Naive B cell (primary cell): ENCODE measurements at regions not wholly inside any gene's neighbourhood (a gene's known extent, or its start where the extent isn't known, plus 50 kb on each side); places are given as distances from the start of the nearest gene placed in this dataset.

ENCODE experiments used
- ATAC-seq, 2 donors: fragments of 150-1000 bp; cut with Tn5 transposase; 2 replicates each; pipeline ENCODE4 v1.10.0; 2021; ENCODE audit warnings: low read depth in 2 of 2, mild to moderate bottlenecking in 2 of 2, moderate library complexity in 2 of 2
- DNase-seq: peaks from one replicate; pipeline ENCODE4 v3.0.0; 2022
- H3K27ac Mint-ChIP-seq, 6 donors: one replicate each; pipeline ENCODE4 v1.8.0; 2020 to 2022; ENCODE audit warnings: mild to moderate bottlenecking in 6 of 6, mixed read lengths in 6 of 6, moderate library complexity in 5 of 6, inconsistent platforms in 2 of 6
- H3K27me3 Mint-ChIP-seq, 3 donors: one replicate each; pipeline ENCODE4 v1.8.0; 2021 to 2022; ENCODE audit warnings: mixed read lengths in 3 of 3, mild to moderate bottlenecking in 1 of 3
- H3K36me3 Mint-ChIP-seq, 2 donors: one replicate each; pipeline ENCODE4 v1.8.0; 2020 to 2022; ENCODE audit warnings: mixed read lengths in 2 of 2, inconsistent platforms in 1 of 2, mild to moderate bottlenecking in 1 of 2
- H3K4me1 Mint-ChIP-seq, 3 donors: one replicate each; pipeline ENCODE4 v1.8.0; 2020 to 2022; ENCODE audit warnings: mixed read lengths in 3 of 3, inconsistent platforms in 1 of 3, mild to moderate bottlenecking in 1 of 3, moderate library complexity in 1 of 3
- H3K4me3 Mint-ChIP-seq, 8 donors: one replicate each; pipeline ENCODE4 v1.8.0; 2020 to 2022; ENCODE audit warnings: mild to moderate bottlenecking in 8 of 8, mixed read lengths in 8 of 8, moderate library complexity in 8 of 8, inconsistent platforms in 2 of 8
- H3K9me3 Mint-ChIP-seq, 7 donors: one replicate each; pipeline ENCODE4 v1.8.0; 2020 to 2022; ENCODE audit warnings: mixed read lengths in 7 of 7, mild to moderate bottlenecking in 5 of 7, inconsistent platforms in 2 of 7, moderate library complexity in 1 of 7

DNA sequence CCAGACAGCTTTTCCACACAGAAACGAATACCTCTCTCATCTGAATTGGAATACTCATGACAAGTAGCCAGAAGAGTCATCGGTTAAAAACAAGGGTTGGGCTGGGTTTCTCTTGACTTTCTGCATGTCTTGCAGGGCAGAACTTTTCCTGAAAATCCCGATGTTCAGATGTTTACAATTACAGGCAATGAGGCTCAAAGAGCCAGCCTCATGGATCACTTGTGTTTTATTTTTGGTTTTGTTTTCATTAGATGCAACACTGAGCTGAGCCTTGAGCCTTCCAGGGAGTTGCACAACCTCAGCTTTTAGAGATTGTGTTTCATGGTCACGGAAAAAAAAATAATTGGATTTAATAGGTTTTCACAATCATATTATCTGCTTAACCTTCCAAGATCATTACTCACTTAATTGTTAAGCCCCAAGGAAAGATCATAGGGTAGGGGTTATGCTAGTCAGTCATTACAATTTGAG lies 288.1 kb upstream of the PRDM1 start:
- H3K27me3 Mint-ChIP-seq: no peaks in the 10 kb centered on the region
- H3K27ac Mint-ChIP-seq: no peak overlapping the region
- H3K4me1 Mint-ChIP-seq: peaks cover 3 to 11% (median 5%) of the 10 kb centered on the region in 3 donors
- no peak for ATAC-seq
- H3K4me3 Mint-ChIP-seq: no peak overlapping the region
- H3K9me3 Mint-ChIP-seq: no peaks in the 10 kb centered on the region
- DNase-seq: no peak
- H3K36me3 Mint-ChIP-seq: no peaks in the 10 kb centered on the region

DNA sequence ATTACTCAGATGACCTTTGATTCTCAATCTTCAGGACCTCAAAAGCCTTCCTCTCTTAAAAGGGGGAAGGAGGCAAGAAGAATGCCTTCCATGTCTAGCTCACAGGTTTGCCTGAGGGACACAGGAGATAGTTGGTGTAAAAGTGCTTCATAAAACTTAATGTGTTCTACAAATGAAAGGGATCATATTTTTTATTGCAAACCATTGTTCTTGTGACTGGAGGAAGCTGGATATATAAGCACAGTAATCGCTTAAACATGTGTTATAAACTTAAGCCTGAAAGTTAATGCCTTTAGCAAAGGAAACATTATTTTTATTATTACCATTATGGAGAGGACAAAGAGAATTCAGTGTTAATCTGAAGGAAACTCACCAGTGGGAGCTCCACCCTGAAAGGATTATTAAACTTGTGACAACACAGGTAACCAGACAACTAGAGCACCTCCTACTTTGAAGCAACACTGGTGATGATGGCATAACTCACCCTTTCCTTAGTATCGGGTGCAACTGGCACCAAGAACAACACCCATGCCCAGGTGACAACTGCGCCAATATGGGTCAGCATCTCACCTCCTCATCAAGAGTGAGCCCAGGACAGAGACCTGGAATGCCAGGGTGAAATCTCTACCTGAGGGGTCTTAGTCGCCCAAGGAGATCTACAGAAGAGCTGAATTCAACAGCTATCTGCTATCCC lies 288.7 kb upstream of the PRDM1 start:
- H3K27me3 Mint-ChIP-seq: no peaks in the 10 kb centered on the region
- H3K4me3 Mint-ChIP-seq: no peak overlapping the region
- peaks cover 7 to 14% (median 9%) of the 10 kb centered on the region in 3 donors for H3K4me1 Mint-ChIP-seq

GRCh38 chr6:105795913-105796517 lies 290.1 kb upstream of the PRDM1 start:
- no peak for DNase-seq
- ATAC-seq: no peak
- peaks cover 7 to 23% (median 9%) of the 10 kb centered on the region in 3 donors for H3K4me1 Mint-ChIP-seq
- no peaks in the 10 kb centered on the region for H3K36me3 Mint-ChIP-seq
- no peak overlapping the region for H3K4me3 Mint-ChIP-seq
- no peaks in the 10 kb centered on the region for H3K9me3 Mint-ChIP-seq
- no peak overlapping the region for H3K27ac Mint-ChIP-seq
- no peaks in the 10 kb centered on the region for H3K27me3 Mint-ChIP-seq

More for the DNA sequence above, 288.7 kb upstream of the PRDM1 start:
- no peaks in the 10 kb centered on the region for H3K36me3 Mint-ChIP-seq
- H3K9me3 Mint-ChIP-seq: no peaks in the 10 kb centered on the region
- no peak overlapping the region for H3K27ac Mint-ChIP-seq
- DNase-seq: no peak
- no peak for ATAC-seq

DNA sequence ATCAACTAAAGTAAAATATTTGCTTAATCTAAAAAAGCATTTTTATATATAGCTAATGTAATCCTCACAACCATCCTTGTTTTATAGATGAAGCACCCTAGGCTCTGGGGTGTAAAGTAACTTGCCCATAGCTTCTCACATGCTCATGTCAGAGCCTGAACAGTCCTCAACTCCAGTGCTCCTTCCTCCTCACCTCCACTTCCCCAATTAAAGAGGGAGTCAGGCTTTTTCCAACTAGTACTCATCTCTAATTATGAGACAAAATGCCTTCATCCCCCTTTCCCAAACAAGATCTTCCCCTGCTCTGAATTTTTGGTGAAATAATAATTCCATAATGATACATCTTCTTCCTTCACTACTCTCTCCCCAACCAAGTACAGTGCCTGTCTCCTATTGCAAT lies 290.8 kb upstream of the PRDM1 start:
- no peak overlapping the region for H3K4me3 Mint-ChIP-seq
- no peaks in the 10 kb centered on the region for H3K27me3 Mint-ChIP-seq
- peaks cover 7 to 24% (median 9%) of the 10 kb centered on the region in 3 donors for H3K4me1 Mint-ChIP-seq
- H3K9me3 Mint-ChIP-seq: no peaks in the 10 kb centered on the region
- H3K27ac Mint-ChIP-seq: peak overlapping the region in 2 of 6 donors; percentile 10 to 35
- DNase-seq: no peak
- no peaks in the 10 kb centered on the region for H3K36me3 Mint-ChIP-seq
- ATAC-seq: no peak

DNA sequence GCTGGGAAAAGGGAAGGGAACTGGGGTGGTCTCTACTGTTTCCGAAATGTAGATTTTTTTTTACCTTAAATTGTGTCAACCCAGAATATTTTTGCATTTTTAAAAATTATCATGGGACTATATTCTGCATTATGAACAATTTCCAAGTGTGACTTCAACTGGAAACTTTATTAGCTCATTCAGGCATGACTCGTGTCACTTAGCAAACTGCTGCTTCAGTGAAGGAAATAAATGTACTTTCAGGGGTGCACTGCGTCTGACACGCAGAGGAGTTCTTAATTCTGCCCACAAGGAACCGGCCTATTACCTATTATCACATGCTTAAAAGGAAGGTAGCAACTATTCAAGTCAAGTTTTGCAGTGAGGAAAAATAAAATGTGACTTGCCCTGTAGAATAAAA lies 291.3 kb upstream of the PRDM1 start:
- DNase-seq (no peak), ATAC-seq (no peak)
- no peak overlapping the region for H3K4me3 Mint-ChIP-seq
- no peaks in the 10 kb centered on the region for H3K36me3 Mint-ChIP-seq
- H3K9me3 Mint-ChIP-seq: no peaks in the 10 kb centered on the region
- peaks cover 7 to 24% (median 9%) of the 10 kb centered on the region in 3 donors for H3K4me1 Mint-ChIP-seq
- H3K27me3 Mint-ChIP-seq: no peaks in the 10 kb centered on the region
- peak overlapping the region in 1 of 6 donors; percentile 51 for H3K27ac Mint-ChIP-seq

DNA sequence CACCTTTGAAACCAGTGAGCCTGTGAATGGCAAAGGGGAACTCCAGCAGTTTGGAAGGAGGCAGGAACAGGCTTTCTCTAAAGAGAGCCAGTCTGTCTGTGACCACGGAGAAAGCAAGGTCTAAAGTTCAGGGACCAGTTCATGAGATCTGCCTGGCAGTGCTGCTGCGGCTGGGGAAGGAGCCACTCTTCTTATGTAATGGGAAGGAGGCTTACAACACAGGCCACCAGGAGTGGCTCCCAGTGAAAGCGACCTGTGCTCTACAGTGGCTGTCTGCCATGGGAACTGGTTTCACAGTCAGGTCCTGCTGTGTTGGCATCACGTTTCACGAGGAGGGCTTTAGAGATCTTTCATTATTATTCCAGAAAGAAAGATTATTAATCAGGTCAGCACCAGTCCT lies 291.9 kb upstream of the PRDM1 start:
- H3K36me3 Mint-ChIP-seq: no peaks in the 10 kb centered on the region
- peaks cover 7 to 24% (median 9%) of the 10 kb centered on the region in 3 donors for H3K4me1 Mint-ChIP-seq
- DNase-seq (no peak), ATAC-seq (no peak)
- no peaks in the 10 kb centered on the region for H3K9me3 Mint-ChIP-seq
- H3K27me3 Mint-ChIP-seq: no peaks in the 10 kb centered on the region
- H3K27ac Mint-ChIP-seq: peak overlapping the region in 2 of 6 donors; percentile 21 to 80
- H3K4me3 Mint-ChIP-seq: no peak overlapping the region

DNA sequence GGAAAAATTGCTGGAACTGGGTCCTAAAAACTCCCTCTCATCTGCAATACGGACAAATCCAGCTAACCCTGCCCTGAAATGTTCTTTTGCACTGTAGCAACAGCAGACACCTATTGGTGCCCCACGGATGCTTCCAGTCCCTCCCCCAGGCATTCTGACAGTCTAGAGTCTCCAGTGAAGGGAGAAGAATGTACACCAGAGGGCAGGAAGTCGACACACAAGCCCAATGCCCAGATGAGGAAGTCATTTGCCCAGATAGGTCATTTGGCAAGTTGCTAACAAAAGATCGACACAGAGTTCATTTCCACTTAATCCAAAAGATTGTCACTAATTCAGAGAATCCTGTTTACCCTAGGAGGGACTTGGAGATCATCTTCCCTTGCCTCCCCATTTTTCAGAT lies 293.0 kb upstream of the PRDM1 start:
- Mint-ChIP-seq H3K27ac (no peak overlapping the region), H3K27me3 (no peaks in the 10 kb centered on the region), H3K9me3 (no peaks in the 10 kb centered on the region), H3K4me3 (peak overlapping the region in 1 of 8 donors; percentile 48), H3K4me1 (peaks cover 7 to 24% (median 9%) of the 10 kb centered on the region in 3 donors), H3K36me3 (no peaks in the 10 kb centered on the region)
- DNase-seq: peak; percentile 38
- peak; percentile 81 to 90 for ATAC-seq

GRCh38 chr6:105791583-105792318 lies 294.4 kb upstream of the PRDM1 start:
- ATAC-seq (no peak), DNase-seq (no peak)
- H3K36me3 Mint-ChIP-seq: no peaks in the 10 kb centered on the region
- peaks cover 7 to 24% (median 9%) of the 10 kb centered on the region in 3 donors for H3K4me1 Mint-ChIP-seq
- no peaks in the 10 kb centered on the region for H3K9me3 Mint-ChIP-seq
- no peaks in the 10 kb centered on the region for H3K27me3 Mint-ChIP-seq
- H3K4me3 Mint-ChIP-seq: no peak overlapping the region
- no peak overlapping the region for H3K27ac Mint-ChIP-seq

GRCh38 chr6:105791179-105791578 lies 295.0 kb upstream of the PRDM1 start:
- H3K4me1 Mint-ChIP-seq: peaks cover 7 to 24% (median 9%) of the 10 kb centered on the region in 3 donors
- no peak overlapping the region for H3K27ac Mint-ChIP-seq
- no peak for ATAC-seq

DNA sequence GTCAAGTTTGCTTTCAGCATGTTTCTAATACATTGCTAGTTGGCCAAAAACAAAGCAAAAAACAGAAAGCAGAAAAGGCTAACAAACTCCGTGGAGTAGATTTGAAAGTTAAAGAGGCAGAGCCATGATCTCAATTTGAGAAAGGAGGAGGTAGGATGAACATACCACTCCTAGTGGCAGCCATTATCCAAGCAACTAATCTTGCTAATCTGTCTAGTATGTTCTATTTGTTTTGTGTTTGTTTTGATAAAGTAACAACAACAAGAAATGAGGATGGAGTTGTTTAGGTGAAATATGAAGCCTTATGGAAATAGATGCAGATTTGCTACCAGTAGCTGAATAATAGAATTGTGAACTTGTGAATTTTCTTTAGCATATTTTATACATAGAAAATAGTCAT lies 295.5 kb upstream of the PRDM1 start:
- no peaks in the 10 kb centered on the region for H3K36me3 Mint-ChIP-seq
- no peak overlapping the region for H3K27ac Mint-ChIP-seq
- no peaks in the 10 kb centered on the region for H3K27me3 Mint-ChIP-seq
- DNase-seq (no peak), ATAC-seq (no peak)
- peaks cover 10 to 28% (median 13%) of the 10 kb centered on the region in 3 donors for H3K4me1 Mint-ChIP-seq
- no peak overlapping the region for H3K4me3 Mint-ChIP-seq
- no peaks in the 10 kb centered on the region for H3K9me3 Mint-ChIP-seq

More at GRCh38 chr6:105791179-105791578, 295.0 kb upstream of the PRDM1 start:
- no peaks in the 10 kb centered on the region for H3K9me3 Mint-ChIP-seq
- DNase-seq: no peak
- H3K36me3 Mint-ChIP-seq: no peaks in the 10 kb centered on the region
- H3K4me3 Mint-ChIP-seq: no peak overlapping the region
- no peaks in the 10 kb centered on the region for H3K27me3 Mint-ChIP-seq

DNA sequence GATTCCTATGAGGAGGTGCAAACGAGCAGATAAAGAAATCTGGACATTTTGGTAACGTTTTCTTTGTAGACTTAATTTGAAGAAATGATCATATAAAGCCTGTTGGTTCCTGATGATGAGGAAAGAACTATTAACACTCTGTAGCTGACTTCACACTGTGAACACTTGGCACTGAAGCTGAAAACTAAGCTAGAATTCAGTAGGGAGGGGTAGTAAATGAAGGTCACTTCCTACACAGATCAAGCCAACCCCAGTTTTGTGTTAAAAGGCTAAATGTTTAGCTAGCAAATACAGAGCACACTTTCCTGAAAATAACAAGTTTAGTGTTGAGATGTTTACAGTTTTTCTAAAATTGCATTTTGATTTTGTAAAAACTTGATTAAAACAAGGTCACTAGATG lies 296.2 kb upstream of the PRDM1 start:
- Mint-ChIP-seq H3K27ac (no peak overlapping the region), H3K27me3 (no peaks in the 10 kb centered on the region), H3K4me1 (peaks cover 14 to 35% (median 20%) of the 10 kb centered on the region in 3 donors), H3K36me3 (no peaks in the 10 kb centered on the region), H3K9me3 (no peaks in the 10 kb centered on the region), H3K4me3 (no peak overlapping the region)
- ATAC-seq (no peak), DNase-seq (no peak)

GRCh38 chr6:105787747-105788146 lies 298.4 kb upstream of the PRDM1 start:
- Mint-ChIP-seq H3K36me3 (no peaks in the 10 kb centered on the region), H3K4me3 (no peak overlapping the region), H3K9me3 (no peaks in the 10 kb centered on the region), H3K27ac (no peak overlapping the region), H3K27me3 (no peaks in the 10 kb centered on the region), H3K4me1 (peaks cover 8 to 25% (median 18%) of the 10 kb centered on the region in 3 donors)
- no peak for DNase-seq
- ATAC-seq: no peak

GRCh38 chr6:105786890-105787655 lies 299.1 kb upstream of the PRDM1 start:
- Mint-ChIP-seq H3K27me3 (no peaks in the 10 kb centered on the region), H3K27ac (no peak overlapping the region), H3K9me3 (no peaks in the 10 kb centered on the region), H3K36me3 (no peaks in the 10 kb centered on the region), H3K4me3 (no peak overlapping the region), H3K4me1 (peaks cover 7 to 21% (median 17%) of the 10 kb centered on the region in 3 donors)
- DNase-seq (no peak), ATAC-seq (no peak)
